MCF 10A (cell line): ENCODE measurements at regions not wholly inside any gene's neighbourhood (a gene's known extent, or its start where the extent isn't known, plus 50 kb on each side); places are given as distances from the start of the nearest gene placed in this dataset.

Experiments
- BruUV-seq: library from RNA; stranded (reverse); fragments of 400-500 nt; replicated peaks from 2 replicates; lab custom pipeline; 2021; lab: Mats Ljungman, UMichigan
- CTCF ChIA-PET: fragments of 300-600 bp; sonication (Branson Sonifier 250); formaldehyde crosslinking; extraction: SDS; loops from one replicate; lab custom pipeline; 2021; ENCODE audit warnings: antibody characterized with exemption, inconsistent platforms; lab: Yijun Ruan, JAX
- POLR2A ChIA-PET: fragments of 300-600, 350-650 bp; sonication (Branson Sonifier 250); formaldehyde crosslinking; extraction: SDS; loops from one replicate; lab custom pipeline; 2020; ENCODE audit warnings: antibody characterized with exemption, inconsistent platforms; lab: Yijun Ruan, JAX
- DNase-seq: peaks from one replicate; pipeline ENCODE4 v3.0.0-alpha.2; 2018; ENCODE audit not compliant: unreplicated experiment
- H3K27ac Mint-ChIP-seq: one replicate; pipeline ENCODE4 v1.8.0; 2022; ENCODE audit warnings: mild to moderate bottlenecking, low read depth, mixed read lengths; ENCODE audit not compliant: unreplicated experiment
- H3K27me3 Mint-ChIP-seq: one replicate; pipeline ENCODE4 v1.8.0; 2022; ENCODE audit warnings: mixed read lengths; ENCODE audit not compliant: insufficient read depth, unreplicated experiment
- H3K36me3 Mint-ChIP-seq: one replicate; pipeline ENCODE4 v1.8.0; 2022; ENCODE audit warnings: mild to moderate bottlenecking, moderate library complexity, mixed read lengths; ENCODE audit not compliant: insufficient read depth, unreplicated experiment
- H3K4me1 Mint-ChIP-seq: one replicate; pipeline ENCODE4 v1.8.0; 2022; ENCODE audit warnings: mixed read lengths; ENCODE audit not compliant: insufficient read depth, unreplicated experiment
- H3K4me3 Mint-ChIP-seq: one replicate; pipeline ENCODE4 v1.8.0; 2022; ENCODE audit warnings: mild to moderate bottlenecking, moderate library complexity, mixed read lengths; ENCODE audit not compliant: unreplicated experiment
- H3K9me3 Mint-ChIP-seq: one replicate; pipeline ENCODE4 v1.8.0; 2022; ENCODE audit warnings: mixed read lengths; ENCODE audit not compliant: unreplicated experiment
- CTCF ChIP-seq: fragments of 200-600 bp; IDR thresholded peaks from one replicate; pipeline ENCODE4 v1.8.0; 2022; ENCODE audit warnings: antibody characterized with exemption, mild to moderate bottlenecking; ENCODE audit not compliant: unreplicated experiment
- intact Hi-C: fragments of 100-400 bp; cut with micrococcal nuclease; formaldehyde crosslinking; loops from 2 replicates; pipeline ENCODE4 v1.14.1; 2022

GRCh38 chr3:193790086-193790990 lies 197.3 kb downstream of the OPA1 start:
- H3K27ac Mint-ChIP-seq: no peak overlapping the region
- ChIA-PET CTCF (interaction anchor here (0.7 to 1.0 kb wide), 2 partner anchors 9 to 617 kb away, joined by 3 read pairs; no protein-coding TSS in a partner anchor), POLR2A (interaction anchor here (0.7 kb wide), 2 partner anchors 533 to 729 kb away, joined by 3 to 4 read pairs; no protein-coding TSS in a partner anchor)
- intact Hi-C loops: no loop called here
- no peaks in the 10 kb centered on the region for H3K9me3 Mint-ChIP-seq
- no TSS peak for BruUV-seq
- no peak overlapping the region for H3K4me3 Mint-ChIP-seq
- H3K36me3 Mint-ChIP-seq: no peaks in the 10 kb centered on the region
- no peaks in the 10 kb centered on the region for H3K4me1 Mint-ChIP-seq
- no peak for TF ChIP-seq CTCF
- H3K27me3 Mint-ChIP-seq: peaks cover 15% of the 10 kb centered on the region
- DNase-seq: no peak

GRCh38 chr3:193791041-193792032 lies 198.3 kb downstream of the OPA1 start:
- intact Hi-C loops: no loop called here

GRCh38 chr3:193793123-193793522 lies 200.1 kb downstream of the OPA1 start:
- H3K36me3 Mint-ChIP-seq: no peaks in the 10 kb centered on the region
- peaks cover 6% of the 10 kb centered on the region for H3K4me1 Mint-ChIP-seq
- H3K27me3 Mint-ChIP-seq: peaks cover 28% of the 10 kb centered on the region
- no TSS peak for BruUV-seq
- intact Hi-C loops: no loop called here
- no peak for TF ChIP-seq CTCF
- POLR2A ChIA-PET: no interaction called here
- H3K27ac Mint-ChIP-seq: no peak overlapping the region
- CTCF ChIA-PET: no interaction called here
- no peak overlapping the region for H3K4me3 Mint-ChIP-seq
- no peaks in the 10 kb centered on the region for H3K9me3 Mint-ChIP-seq
- DNase-seq: no peak

More at GRCh38 chr3:193791041-193792032, 198.3 kb downstream of the OPA1 start:
- Mint-ChIP-seq H3K27ac (no peak overlapping the region), H3K36me3 (no peaks in the 10 kb centered on the region), H3K9me3 (no peaks in the 10 kb centered on the region), H3K4me3 (no peak overlapping the region), H3K4me1 (peaks cover 5% of the 10 kb centered on the region), H3K27me3 (peaks cover 25% of the 10 kb centered on the region)
- no TSS peak for BruUV-seq
- no peak for DNase-seq
- POLR2A ChIA-PET: no interaction called here
- CTCF ChIA-PET: no interaction called here
- no peak for TF ChIP-seq CTCF
